Activated T-cell treated with anti-CD3 and anti-CD28 coated beads, Interleukin-2, amount 50 U/mL, for 4 hours (primary cell): ENCODE measurements at regions not wholly inside any gene's neighbourhood (a gene's known extent, or its start where the extent isn't known, plus 50 kb on each side); places are given as distances from the start of the nearest gene placed in this dataset.

Source experiments
- ATAC-seq, 2 donors: fragments of 200-7000 bp; cut with Tn5 transposase; one replicate each; pipeline ENCODE4 v1.10.0; 2021
- DNase-seq: peaks from one replicate; pipeline ENCODE4 v3.0.0-alpha.2; 2020
- H3K27me3 Mint-ChIP-seq: one replicate; pipeline ENCODE4 v1.8.0; 2021; ENCODE audit warnings: low read depth, mixed read lengths
- H3K36me3 Mint-ChIP-seq: one replicate; pipeline ENCODE4 v1.8.0; 2022; ENCODE audit warnings: mixed read lengths; ENCODE audit not compliant: insufficient read depth
- H3K4me1 Mint-ChIP-seq: one replicate; pipeline ENCODE4 v1.8.0; 2021; ENCODE audit warnings: low read depth, mixed read lengths
- H3K4me3 Mint-ChIP-seq: one replicate; pipeline ENCODE4 v1.8.0; 2021; ENCODE audit warnings: mild to moderate bottlenecking, moderate library complexity, mixed read lengths
- H3K9me3 Mint-ChIP-seq: one replicate; pipeline ENCODE4 v1.8.0; 2021; ENCODE audit warnings: mixed read lengths

DNA sequence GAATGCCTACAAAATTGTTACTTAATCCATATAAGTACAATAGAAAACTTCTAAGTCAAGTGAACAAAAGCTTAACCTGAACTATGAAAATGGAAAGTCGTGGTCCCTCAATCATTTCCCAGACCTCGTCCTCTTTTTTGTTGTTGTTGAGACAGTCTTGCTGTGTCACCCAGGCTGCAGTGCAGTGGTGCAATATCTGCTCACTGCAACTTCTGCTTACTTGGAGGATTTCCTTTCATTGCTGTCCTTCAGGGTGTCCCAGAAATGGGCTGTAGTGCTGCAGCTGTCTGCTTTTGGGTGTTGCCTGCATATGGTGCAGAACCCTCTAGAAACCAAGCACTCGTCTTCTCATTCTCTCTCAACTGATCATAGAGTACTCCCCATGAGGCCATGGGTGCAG, 75.0 kb upstream of the IL2 start:
- Mint-ChIP-seq H3K36me3 (peaks cover 3% of the 10 kb centered on the region), H3K27me3 (no peaks in the 10 kb centered on the region), H3K4me1 (peaks cover 31% of the 10 kb centered on the region), H3K9me3 (peaks cover 11% of the 10 kb centered on the region), H3K4me3 (no peak overlapping the region)
- DNase-seq, result no peak
- no peak for ATAC-seq

DNA sequence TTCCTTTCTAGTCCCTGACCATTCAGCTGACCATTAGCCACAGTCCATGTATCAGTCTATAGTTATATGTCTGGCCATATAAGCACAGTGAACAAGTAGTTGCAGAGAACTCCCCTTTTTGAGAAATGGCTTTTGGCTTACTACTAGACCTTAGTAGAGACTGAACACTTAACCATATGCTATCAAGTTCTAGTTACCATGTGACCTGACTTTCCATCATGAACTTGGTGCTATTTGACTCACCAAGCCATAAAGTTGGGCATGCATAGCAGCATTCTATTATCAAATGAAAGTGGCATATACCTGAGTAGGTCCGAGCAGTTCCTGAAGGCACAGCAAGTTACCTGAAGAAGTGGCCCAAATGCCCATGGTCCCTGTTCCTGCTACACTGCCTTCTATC, 74.5 kb upstream of the IL2 start:
- ATAC-seq (peak in 1 of 2 donors; percentile 14), DNase-seq (no peak)
- Mint-ChIP-seq H3K4me3 (no peak overlapping the region), H3K27me3 (no peaks in the 10 kb centered on the region), H3K9me3 (peaks cover 11% of the 10 kb centered on the region), H3K36me3 (peaks cover 3% of the 10 kb centered on the region), H3K4me1 (peaks cover 29% of the 10 kb centered on the region)

GRCh38 chr4:122528879-122529278, 72.4 kb upstream of the IL2 start:
- Mint-ChIP-seq H3K36me3 (peaks cover 4% of the 10 kb centered on the region), H3K27me3 (no peaks in the 10 kb centered on the region)
- DNase-seq, result no peak

GRCh38 chr4:122525865-122526264, 69.3 kb upstream of the IL2 start:
- peaks cover 6% of the 10 kb centered on the region for H3K36me3 Mint-ChIP-seq
- DNase-seq, result no peak
- no peaks in the 10 kb centered on the region for H3K27me3 Mint-ChIP-seq
- peaks cover 18% of the 10 kb centered on the region for H3K9me3 Mint-ChIP-seq
- ATAC-seq, result no peak
- H3K4me1 Mint-ChIP-seq, result no peaks in the 10 kb centered on the region
- no peak overlapping the region for H3K4me3 Mint-ChIP-seq

More at GRCh38 chr4:122528879-122529278, 72.4 kb upstream of the IL2 start:
- no peak for ATAC-seq
- Mint-ChIP-seq H3K4me1 (peaks cover 11% of the 10 kb centered on the region), H3K4me3 (no peak overlapping the region), H3K9me3 (peaks cover 10% of the 10 kb centered on the region)

DNA sequence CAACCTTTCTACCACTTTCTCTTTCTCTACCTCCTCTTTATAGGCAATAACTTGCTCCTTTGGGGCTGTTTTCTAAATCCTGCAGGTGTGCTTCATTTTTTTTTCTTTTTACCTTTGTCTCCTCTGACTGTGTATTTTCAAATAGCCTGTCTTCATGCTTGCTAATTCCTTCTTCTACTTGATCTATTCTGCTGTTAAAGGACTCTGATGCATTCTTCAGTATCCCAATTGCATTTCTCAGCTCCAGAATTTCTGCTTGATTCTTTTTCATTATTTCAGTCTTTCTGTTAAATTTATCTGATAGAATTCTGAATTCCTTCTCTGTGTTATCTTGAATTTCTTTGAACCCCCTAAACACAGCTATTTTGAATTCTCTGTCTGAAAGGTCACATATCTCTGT, 67.7 kb upstream of the IL2 start:
- H3K4me3 Mint-ChIP-seq, result no peak overlapping the region
- no peaks in the 10 kb centered on the region for H3K4me1 Mint-ChIP-seq
- peaks cover 6% of the 10 kb centered on the region for H3K36me3 Mint-ChIP-seq
- ATAC-seq (no peak), DNase-seq (no peak)
- no peaks in the 10 kb centered on the region for H3K27me3 Mint-ChIP-seq
- peaks cover 18% of the 10 kb centered on the region for H3K9me3 Mint-ChIP-seq

- no peak overlapping the region for H3K4me3 Mint-ChIP-seq
- ATAC-seq (no peak), DNase-seq (no peak)
- peaks cover 3% of the 10 kb centered on the region for H3K4me1 Mint-ChIP-seq
- peaks cover 6% of the 10 kb centered on the region for H3K36me3 Mint-ChIP-seq
- H3K27me3 Mint-ChIP-seq, result no peaks in the 10 kb centered on the region
- peaks cover 21% of the 10 kb centered on the region for H3K9me3 Mint-ChIP-seq
These were observed 66.4 kb upstream of the IL2 start for GRCh38 chr4:122522944-122523343.

DNA sequence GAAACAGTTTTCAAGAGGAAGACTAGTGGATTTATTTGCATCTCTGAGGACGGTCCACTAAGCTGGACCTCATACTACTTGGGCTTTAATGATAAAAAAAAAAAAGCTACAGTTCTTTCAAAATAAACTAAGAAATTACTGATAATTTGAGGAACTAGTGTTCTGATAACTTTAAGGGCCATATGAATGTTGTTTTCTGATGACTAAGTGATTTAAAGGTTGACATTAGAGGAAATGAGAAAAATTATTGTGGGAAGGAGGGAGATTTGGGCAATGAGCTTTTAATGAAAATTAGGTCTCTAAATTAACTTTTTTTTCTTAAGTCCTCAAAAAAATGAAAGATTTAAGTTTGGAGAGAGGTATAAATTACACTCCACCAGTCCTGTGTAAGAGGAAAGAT, 60.8 kb upstream of the IL2 start:
- H3K27me3 Mint-ChIP-seq, result no peaks in the 10 kb centered on the region
- no peak for ATAC-seq
- no peak overlapping the region for H3K4me3 Mint-ChIP-seq
- peaks cover 3% of the 10 kb centered on the region for H3K9me3 Mint-ChIP-seq
- H3K4me1 Mint-ChIP-seq, result peaks cover 30% of the 10 kb centered on the region
- DNase-seq, result no peak
- H3K36me3 Mint-ChIP-seq, result no peaks in the 10 kb centered on the region

GRCh38 chr4:122516376-122516775, 59.9 kb upstream of the IL2 start:
- H3K4me1 Mint-ChIP-seq, result peaks cover 36% of the 10 kb centered on the region
- DNase-seq (no peak), ATAC-seq (no peak)
- no peaks in the 10 kb centered on the region for H3K36me3 Mint-ChIP-seq
- H3K4me3 Mint-ChIP-seq, result no peak overlapping the region
- peaks cover 3% of the 10 kb centered on the region for H3K9me3 Mint-ChIP-seq
- no peaks in the 10 kb centered on the region for H3K27me3 Mint-ChIP-seq

DNA sequence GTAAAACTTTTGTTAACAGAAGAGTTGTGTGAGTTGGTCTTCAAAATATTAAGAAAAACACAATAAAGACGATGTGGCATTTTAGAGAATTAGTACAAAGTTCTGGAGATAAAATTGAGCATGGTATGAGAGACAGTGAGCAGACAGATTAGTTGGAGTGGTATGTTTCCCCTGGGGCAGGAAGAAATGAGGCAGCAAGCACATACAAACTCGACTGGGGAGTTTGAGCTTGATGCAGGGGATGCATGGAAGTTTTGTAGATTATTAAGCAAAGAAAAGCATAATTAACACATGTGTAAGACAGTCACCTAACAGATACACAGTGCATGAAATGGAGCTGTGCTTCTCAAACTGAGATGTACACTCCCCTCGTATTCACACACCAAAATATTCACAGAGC, 58.1 kb upstream of the IL2 start:
- ATAC-seq, result no peak
- Mint-ChIP-seq H3K36me3 (no peaks in the 10 kb centered on the region), H3K9me3 (peaks cover 3% of the 10 kb centered on the region), H3K27me3 (no peaks in the 10 kb centered on the region), H3K4me1 (peaks cover 36% of the 10 kb centered on the region), H3K4me3 (peak overlapping the region; percentile 41)
- DNase-seq, result no peak

DNA sequence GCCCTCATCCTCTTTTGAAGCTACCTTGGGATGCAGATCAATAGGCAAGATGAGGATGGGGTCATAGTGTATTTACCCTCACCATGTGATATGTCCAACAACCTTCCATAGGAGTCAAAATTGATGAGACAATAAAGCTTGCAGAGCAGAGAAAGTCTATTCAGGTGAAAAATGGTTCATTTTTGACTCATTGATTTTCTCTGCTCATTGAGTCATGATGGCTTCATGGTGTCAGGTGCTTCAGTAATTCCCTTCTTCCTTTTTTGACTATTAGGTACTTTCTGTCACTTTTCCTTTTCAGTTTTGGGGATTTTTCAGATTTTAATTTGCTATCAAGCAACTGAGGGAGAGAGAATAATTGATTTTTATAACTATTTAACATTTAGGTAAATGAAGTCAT, 55.9 kb upstream of the IL2 start:
- DNase-seq (no peak), ATAC-seq (peak; percentile 44 to 57)
- Mint-ChIP-seq H3K36me3 (no peaks in the 10 kb centered on the region), H3K4me3 (peak overlapping the region; percentile 1), H3K9me3 (no peaks in the 10 kb centered on the region), H3K27me3 (no peaks in the 10 kb centered on the region), H3K4me1 (peaks cover 47% of the 10 kb centered on the region)

DNA sequence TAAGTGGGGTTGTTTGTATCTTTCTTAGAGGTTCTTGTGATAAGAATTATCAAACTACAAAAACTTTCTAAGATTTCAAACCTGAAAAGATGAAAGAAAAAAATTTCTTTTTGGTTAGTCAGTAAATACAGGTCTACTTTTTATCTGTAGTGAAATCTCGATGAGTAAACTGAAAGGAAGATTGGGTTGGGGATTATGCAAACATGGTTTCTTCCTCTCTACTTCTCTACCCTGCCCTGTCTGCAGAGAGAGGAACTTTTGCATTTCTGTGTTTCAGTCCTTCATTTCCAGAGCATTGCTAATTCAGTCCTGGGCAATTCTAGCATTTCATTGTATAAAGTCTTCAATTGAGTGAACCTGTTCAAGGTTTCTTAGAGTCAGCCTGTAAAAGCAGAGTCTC, 51.6 kb upstream of the IL2 start:
- Mint-ChIP-seq H3K4me1 (peaks cover 52% of the 10 kb centered on the region), H3K9me3 (no peaks in the 10 kb centered on the region), H3K36me3 (no peaks in the 10 kb centered on the region), H3K4me3 (peak overlapping the region; percentile 71), H3K27me3 (no peaks in the 10 kb centered on the region)
- ATAC-seq (peak; percentile 78 to 86), DNase-seq (no peak)
